Endothelial cell of umbilical vein (primary cell): ENCODE measurements at regions not wholly inside any gene's neighbourhood (a gene's known extent, or its start where the extent isn't known, plus 50 kb on each side); places are given as distances from the start of the nearest gene placed in this dataset.

Experiments
- BruUV-seq: library from RNA; stranded (reverse); fragments of 400-500 nt; replicated peaks from 2 replicates; lab custom pipeline; 2021; lab: Mats Ljungman, UMichigan
- CTCF ChIA-PET: fragments of 300-600, 350-600 bp; sonication (Branson Sonifier 250); formaldehyde crosslinking; loops from one replicate; lab custom pipeline; 2021; ENCODE audit warnings: antibody characterized with exemption, inconsistent platforms; lab: Charles Lee
- POLR2A ChIA-PET: fragments of 300-600, 350-600 bp; sonication (Branson Sonifier 250); formaldehyde crosslinking; loops from one replicate; lab custom pipeline; 2021; ENCODE audit warnings: antibody characterized with exemption, inconsistent platforms; lab: Charles Lee
- DNase-seq: peaks from one replicate; pipeline ENCODE4 v3.0.0-alpha.2; 2011; ENCODE audit warnings: low read depth, low spot score
- FAIRE-seq: peaks from 2 replicates; lab custom pipeline; 2011; peaks lifted over from hg19 to GRCh38; lab: Jason Lieb, UNC
- H2AFZ ChIP-seq: 2 replicates; pipeline ENCODE4 v1.6.0; 2012; ENCODE audit warnings: low read depth, low read length, control low read depth, inconsistent platforms
- H3K27ac ChIP-seq: 2 replicates; pipeline ENCODE4 v1.5.1; 2011; ENCODE audit warnings: low read depth, mild to moderate bottlenecking, control low read depth, low read length, moderate library complexity; ENCODE audit not compliant: insufficient read depth
- H3K27me3 ChIP-seq, 2 experiments: 2 replicates each; pipeline versions ENCODE4 v1.6.0 to v1.6.1; 2011; ENCODE audit warnings: low read length in 2 of 2, mixed read lengths in 1 of 2; ENCODE audit not compliant: control insufficient read depth in 2 of 2, insufficient read depth in 2 of 2
- H3K36me3 ChIP-seq, 2 experiments: 2 replicates in 1 of 2; 3 replicates in 1 of 2; pipeline ENCODE4 v1.5.1; 2011; ENCODE audit warnings: low read length in 2 of 2, mild to moderate bottlenecking in 1 of 2, moderate library complexity in 1 of 2; ENCODE audit not compliant: control insufficient read depth in 2 of 2, insufficient read depth in 2 of 2; ENCODE audit errors: extremely low read depth in 1 of 2
- H3K4me1 ChIP-seq: 3 replicates; pipeline ENCODE4 v1.5.1; 2011; ENCODE audit warnings: mild to moderate bottlenecking, low read length; ENCODE audit not compliant: control insufficient read depth, insufficient read depth; ENCODE audit errors: extremely low read depth
- H3K4me2 ChIP-seq: 2 replicates; pipeline ENCODE4 v1.6.1; 2011; ENCODE audit warnings: low read length, control low read depth, mixed read lengths; ENCODE audit not compliant: insufficient read depth
- H3K4me3 ChIP-seq, 3 experiments: fragments of 200-600 bp in 1 of 3; sonication (generic), shearing (Covaris generic) in 1 of 3; replicated peaks in 1 of 3; 2 replicates each; pipeline ENCODE4 v1.5.1; 2011 to 2016; ENCODE audit warnings: control low read depth in 3 of 3, low read length in 3 of 3, mild to moderate bottlenecking in 2 of 3, inconsistent platforms in 1 of 3, low read depth in 1 of 3, moderate library complexity in 1 of 3; ENCODE audit not compliant: insufficient read depth in 1 of 3
- H3K79me2 ChIP-seq: 2 replicates; pipeline ENCODE4 v1.6.0; 2012; ENCODE audit warnings: low read length, inconsistent platforms; ENCODE audit not compliant: control insufficient read depth, insufficient read depth
- H3K9ac ChIP-seq: replicated peaks from 2 replicates; pipeline ENCODE3; 2011; ENCODE audit warnings: low read length, control low read depth; ENCODE audit not compliant: insufficient read depth; ENCODE audit errors: extremely low read depth
- H3K9me1 ChIP-seq: replicated peaks from 3 replicates; pipeline ENCODE4 v1.6.0; 2011; ENCODE audit warnings: mild to moderate bottlenecking, low read length; ENCODE audit not compliant: control insufficient read depth, insufficient read depth; ENCODE audit errors: extremely low read depth
- H3K9me3 ChIP-seq: replicated peaks from 2 replicates; pipeline ENCODE4 v1.5.1; 2012; ENCODE audit warnings: low read length, inconsistent platforms; ENCODE audit not compliant: control insufficient read depth, insufficient read depth
- H4K20me1 ChIP-seq: replicated peaks from 2 replicates; pipeline ENCODE3; 2011; ENCODE audit warnings: mild to moderate bottlenecking, low read length; ENCODE audit not compliant: control insufficient read depth, insufficient read depth; ENCODE audit errors: extremely low read depth
- EZH2 ChIP-seq: IDR thresholded peaks from 2 replicates; pipeline ENCODE4 v1.6.1; 2012; ENCODE audit warnings: borderline replicate concordance, low read depth, mild to moderate bottlenecking, moderate library complexity, low read length, inconsistent platforms; ENCODE audit not compliant: severe bottlenecking
- FOS ChIP-seq: IDR thresholded peaks from 2 replicates; pipeline ENCODE4 v1.6.1; 2011; ENCODE audit warnings: mild to moderate bottlenecking, low read length, moderate library complexity, borderline replicate concordance; ENCODE audit not compliant: insufficient read depth
- GATA2 ChIP-seq: IDR thresholded peaks from 2 replicates; pipeline ENCODE4 v1.7.0; 2011; ENCODE audit warnings: low read depth, mild to moderate bottlenecking, moderate library complexity, mixed read lengths, low read length; ENCODE audit not compliant: insufficient read length, insufficient read depth
- JUN ChIP-seq: IDR thresholded peaks from 2 replicates; pipeline ENCODE4 v1.6.1; 2011; ENCODE audit warnings: borderline replicate concordance, low read depth; ENCODE audit not compliant: insufficient read length, insufficient read depth
- MYC ChIP-seq: IDR thresholded peaks from one replicate; pipeline ENCODE4 v1.6.1; 2011; ENCODE audit warnings: mild to moderate bottlenecking, low read depth, low read length
- POLR2A ChIP-seq: IDR thresholded peaks from 2 replicates; pipeline ENCODE4 v1.6.1; 2012; ENCODE audit warnings: low read depth, mild to moderate bottlenecking, control low read depth, low read length
- POLR2AphosphoS5 ChIP-seq: IDR thresholded peaks from 2 replicates; pipeline ENCODE4 v1.6.1; 2012; ENCODE audit warnings: low read depth, mild to moderate bottlenecking, control low read depth, low read length, moderate library complexity; ENCODE audit not compliant: insufficient read depth
- dilution Hi-C: fragments of 300-500 bp; cut with MboI; formaldehyde crosslinking; loops from one replicate; pipeline ENCODE4 v1.15.0; 2019; ENCODE audit warnings: low sequenced_read_pairs; ENCODE audit not compliant: extremely low pct_ligation_motif_present
- intact Hi-C: fragments of 100-400 bp; cut with micrococcal nuclease; formaldehyde crosslinking; loops from one replicate; pipeline ENCODE4 v1.10.0; 2022
- TF ChIP-seq, protein P1 (sequence below): IDR thresholded peaks from 2 replicates; pipeline ENCODE4 v1.6.1; 2011; ENCODE audit not compliant: insufficient read depth, insufficient read length
- TF ChIP-seq, protein P2 (sequence below), 2 donors: IDR thresholded peaks; 1 replicate in 1 of 2; 2 replicates in 1 of 2; pipeline ENCODE4 v1.5.1; 2011; ENCODE audit warnings: low read length in 2 of 2, mild to moderate bottlenecking in 2 of 2, moderate library complexity in 2 of 2, control low read depth in 1 of 2, inconsistent platforms in 1 of 2, low read depth in 1 of 2; ENCODE audit not compliant: insufficient read depth in 1 of 2; ENCODE audit errors: extremely low read depth in 1 of 2

DNA sequence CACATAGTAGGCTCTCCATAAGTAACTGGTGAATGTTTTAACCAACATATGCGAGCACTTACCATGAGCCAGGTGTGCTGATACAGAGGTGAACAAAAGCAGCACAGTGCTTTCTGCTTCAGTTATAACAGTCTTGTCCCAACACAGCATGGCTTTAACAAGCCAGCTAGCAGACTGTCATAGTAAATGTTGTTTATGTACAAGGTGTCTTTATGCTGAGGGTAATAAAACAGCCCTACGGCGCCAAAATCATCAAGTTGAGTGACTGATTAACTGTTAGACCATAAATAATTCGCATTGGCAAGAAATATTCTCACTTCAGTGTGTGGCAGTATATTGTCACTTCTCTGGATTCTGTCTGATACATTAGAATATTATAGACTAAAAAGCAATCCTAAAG is 646.0 kb upstream of the CFAP20DC start:
- FAIRE-seq (no peak), DNase-seq (no peak)
- no peak overlapping the region for H3K4me2 ChIP-seq
- peaks cover 2% of the 10 kb centered on the region for H3K9me3 ChIP-seq
- intact Hi-C loops: no loop called here
- H3K27me3 ChIP-seq: no peaks in the 10 kb centered on the region
- no peaks in the 10 kb centered on the region for H3K9me1 ChIP-seq
- ChIA-PET POLR2A (no interaction called here), CTCF (no interaction called here)
- H3K4me3 ChIP-seq: no peak overlapping the region
- H3K79me2 ChIP-seq: no peaks in the 10 kb centered on the region
- H4K20me1 ChIP-seq: no peaks in the 10 kb centered on the region
- no peaks in the 10 kb centered on the region for H3K4me1 ChIP-seq
- dilution Hi-C loops: no loop called here
- BruUV-seq: no TSS peak
- no peak for TF ChIP-seq FOS
- TF ChIP-seq EZH2: no peak
- no peak overlapping the region for H3K27ac ChIP-seq
- no peak overlapping the region for H2AFZ ChIP-seq
- no peak overlapping the region for H3K9ac ChIP-seq
- H3K36me3 ChIP-seq: no peaks in the 10 kb centered on the region

DNA sequence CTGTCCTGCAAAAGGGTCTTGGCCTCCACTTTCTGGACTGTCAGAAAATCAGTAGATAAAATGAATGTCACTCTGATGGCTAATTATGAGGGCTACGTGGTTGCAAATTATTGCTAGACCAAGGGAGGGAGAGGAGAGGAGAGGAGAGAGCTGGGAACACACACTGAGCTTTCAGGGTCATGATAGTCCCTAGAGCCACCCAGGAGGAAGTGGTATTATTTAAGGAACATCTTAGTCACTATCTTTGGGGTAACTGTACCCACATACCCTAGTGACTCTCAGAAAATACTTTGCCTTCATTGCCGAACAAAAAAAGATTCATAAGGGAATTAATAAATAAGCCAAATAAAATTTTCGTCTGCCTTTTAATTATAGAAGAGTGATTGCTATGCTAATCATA is 642.3 kb upstream of the CFAP20DC start:
- intact Hi-C loops (no loop called here), dilution Hi-C loops (no loop called here)
- BruUV-seq: no TSS peak
- no peaks in the 10 kb centered on the region for H3K9me1 ChIP-seq
- H3K79me2 ChIP-seq: no peaks in the 10 kb centered on the region
- no peak overlapping the region for H3K4me2 ChIP-seq
- H3K9ac ChIP-seq: no peak overlapping the region
- no peak overlapping the region for H2AFZ ChIP-seq
- no peak overlapping the region for H3K4me3 ChIP-seq
- FAIRE-seq: no peak
- ChIA-PET CTCF (no interaction called here), POLR2A (no interaction called here)
- H3K36me3 ChIP-seq: no peaks in the 10 kb centered on the region
- no peaks in the 10 kb centered on the region for H3K9me3 ChIP-seq
- H3K27ac ChIP-seq: no peak overlapping the region
- H3K4me1 ChIP-seq: no peaks in the 10 kb centered on the region
- H4K20me1 ChIP-seq: no peaks in the 10 kb centered on the region
- DNase-seq: no peak
- no peak for TF ChIP-seq FOS
- TF ChIP-seq POLR2AphosphoS5: no peak
- no peak for TF ChIP-seq MYC
- TF ChIP-seq, protein P1, sequence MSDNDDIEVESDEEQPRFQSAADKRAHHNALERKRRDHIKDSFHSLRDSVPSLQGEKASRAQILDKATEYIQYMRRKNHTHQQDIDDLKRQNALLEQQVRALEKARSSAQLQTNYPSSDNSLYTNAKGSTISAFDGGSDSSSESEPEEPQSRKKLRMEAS: no peak
- TF ChIP-seq EZH2: no peak
- no peak for TF ChIP-seq JUN
- no peak for TF ChIP-seq GATA2
- TF ChIP-seq, protein P2, sequence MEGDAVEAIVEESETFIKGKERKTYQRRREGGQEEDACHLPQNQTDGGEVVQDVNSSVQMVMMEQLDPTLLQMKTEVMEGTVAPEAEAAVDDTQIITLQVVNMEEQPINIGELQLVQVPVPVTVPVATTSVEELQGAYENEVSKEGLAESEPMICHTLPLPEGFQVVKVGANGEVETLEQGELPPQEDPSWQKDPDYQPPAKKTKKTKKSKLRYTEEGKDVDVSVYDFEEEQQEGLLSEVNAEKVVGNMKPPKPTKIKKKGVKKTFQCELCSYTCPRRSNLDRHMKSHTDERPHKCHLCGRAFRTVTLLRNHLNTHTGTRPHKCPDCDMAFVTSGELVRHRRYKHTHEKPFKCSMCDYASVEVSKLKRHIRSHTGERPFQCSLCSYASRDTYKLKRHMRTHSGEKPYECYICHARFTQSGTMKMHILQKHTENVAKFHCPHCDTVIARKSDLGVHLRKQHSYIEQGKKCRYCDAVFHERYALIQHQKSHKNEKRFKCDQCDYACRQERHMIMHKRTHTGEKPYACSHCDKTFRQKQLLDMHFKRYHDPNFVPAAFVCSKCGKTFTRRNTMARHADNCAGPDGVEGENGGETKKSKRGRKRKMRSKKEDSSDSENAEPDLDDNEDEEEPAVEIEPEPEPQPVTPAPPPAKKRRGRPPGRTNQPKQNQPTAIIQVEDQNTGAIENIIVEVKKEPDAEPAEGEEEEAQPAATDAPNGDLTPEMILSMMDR (IDR thresholded peaks at IDR 0.05; ENCODE audit: extremely low read depth in 1 of 2, insufficient read depth in 1 of 2, low read depth in 1 of 2, low read length in 2 of 2): no peak
- TF ChIP-seq POLR2A: no peak
- no peaks in the 10 kb centered on the region for H3K27me3 ChIP-seq
